CD4-positive, alpha-beta T cell (primary cell): ENCODE measurements at regions not wholly inside any gene's neighbourhood (a gene's known extent, or its start where the extent isn't known, plus 50 kb on each side); places are given as distances from the start of the nearest gene placed in this dataset.

Experiments
- ATAC-seq: fragments of 200-7000 bp; cut with Tn5 transposase; one replicate; pipeline ENCODE4 v1.10.0; 2022; ENCODE audit warnings: mild to moderate bottlenecking; ENCODE audit not compliant: poor library complexity
- CTCF ChIA-PET: fragments of 350-600 bp; sonication (Branson Sonifier 250); formaldehyde crosslinking; loops from one replicate; lab custom pipeline; 2021; ENCODE audit warnings: antibody characterized with exemption, inconsistent platforms; lab: Charles Lee
- POLR2A ChIA-PET: fragments of 350-600 bp; sonication (Branson Sonifier 250); formaldehyde crosslinking; loops from one replicate; lab custom pipeline; 2021; ENCODE audit warnings: antibody characterized with exemption, inconsistent platforms; lab: Charles Lee
- DNase-seq, 14 experiments: peaks; one replicate each; pipeline ENCODE4 v3.0.0-alpha.2; 2013 to 2020; ENCODE audit warnings: mixed read lengths in 2 of 14
- H3K27ac ChIP-seq, 2 donors: one replicate each; pipeline versions ENCODE4 v1.5.1 to v1.7.0; 2013; ENCODE audit warnings: low read length in 2 of 2, low read depth in 1 of 2, mild to moderate bottlenecking in 1 of 2
- H3K27me3 ChIP-seq, 2 experiments: 1 replicate in 1 of 2; 2 replicates in 1 of 2; pipeline versions ENCODE4 v1.6.1 to v1.7.0; 2013; ENCODE audit warnings: low read length in 2 of 2, control low read depth in 1 of 2, mild to moderate bottlenecking in 1 of 2, moderate library complexity in 1 of 2; ENCODE audit not compliant: insufficient read depth in 2 of 2, control insufficient read depth in 1 of 2
- H3K36me3 ChIP-seq: one replicate; pipeline ENCODE4 v1.6.1; 2013; ENCODE audit warnings: low read length, control low read depth; ENCODE audit not compliant: insufficient read depth
- H3K4me1 ChIP-seq: one replicate; pipeline ENCODE4 v1.6.1; 2013; ENCODE audit warnings: low read length, control low read depth; ENCODE audit not compliant: insufficient read depth
- H3K4me3 ChIP-seq: one replicate; pipeline ENCODE4 v1.5.1; 2013; ENCODE audit warnings: mild to moderate bottlenecking, low read length, moderate library complexity
- H3K9me3 ChIP-seq, 2 experiments: 1 replicate in 1 of 2; 2 replicates in 1 of 2; pipeline versions ENCODE4 v1.6.1 to v1.7.0; 2013; ENCODE audit warnings: low read length in 2 of 2, mild to moderate bottlenecking in 2 of 2, control low read depth in 1 of 2, moderate library complexity in 1 of 2; ENCODE audit not compliant: control insufficient read depth in 1 of 2, insufficient read depth in 1 of 2
- H3K27ac Mint-ChIP-seq: one replicate; pipeline ENCODE4 v1.8.0; 2020; ENCODE audit warnings: mixed read lengths
- H3K27me3 Mint-ChIP-seq: one replicate; pipeline ENCODE4 v1.8.0; 2021; ENCODE audit warnings: mixed read lengths
- H3K36me3 Mint-ChIP-seq: one replicate; pipeline ENCODE4 v1.8.0; 2021; ENCODE audit warnings: low read depth, mixed read lengths
- H3K4me1 Mint-ChIP-seq: one replicate; pipeline ENCODE4 v1.8.0; 2021; ENCODE audit warnings: low read depth, mixed read lengths
- H3K4me3 Mint-ChIP-seq: one replicate; pipeline ENCODE4 v1.8.0; 2020; ENCODE audit warnings: mild to moderate bottlenecking, mixed read lengths
- H3K9me3 Mint-ChIP-seq: one replicate; pipeline ENCODE4 v1.8.0; 2020; ENCODE audit warnings: mixed read lengths
- intact Hi-C, 2 experiments: fragments of 100-400 bp; cut with DNase I in 1 of 2; cut with micrococcal nuclease in 1 of 2; formaldehyde crosslinking; loops; one replicate each; pipeline versions ENCODE4 v1.15.1 to v1.9.0; 2023 to 2025; cut with DNase I, micrococcal nuclease
- TF ChIP-seq, protein P1 (sequence below): fragments of 200-600 bp; IDR thresholded peaks from one replicate; pipeline ENCODE4 v1.8.0; 2022; ENCODE audit warnings: antibody characterized with exemption, mild to moderate bottlenecking

GRCh38 chr6:81938991-81939732 lies 186.7 kb upstream of the TENT5A start:
- H3K4me3 ChIP-seq = no peak overlapping the region
- H3K9me3 ChIP-seq = no peaks in the 10 kb centered on the region
- no peak overlapping the region for H3K27ac ChIP-seq
- H3K4me1 ChIP-seq = no peaks in the 10 kb centered on the region
- H3K36me3 ChIP-seq = no peaks in the 10 kb centered on the region
- Mint-ChIP-seq H3K27ac (no peak overlapping the region), H3K36me3 (no peaks in the 10 kb centered on the region), H3K9me3 (no peaks in the 10 kb centered on the region), H3K4me1 (no peaks in the 10 kb centered on the region), H3K27me3 (no peaks in the 10 kb centered on the region), H3K4me3 (no peak overlapping the region)
- intact Hi-C loops = no loop called here
- TF ChIP-seq, protein P1, sequence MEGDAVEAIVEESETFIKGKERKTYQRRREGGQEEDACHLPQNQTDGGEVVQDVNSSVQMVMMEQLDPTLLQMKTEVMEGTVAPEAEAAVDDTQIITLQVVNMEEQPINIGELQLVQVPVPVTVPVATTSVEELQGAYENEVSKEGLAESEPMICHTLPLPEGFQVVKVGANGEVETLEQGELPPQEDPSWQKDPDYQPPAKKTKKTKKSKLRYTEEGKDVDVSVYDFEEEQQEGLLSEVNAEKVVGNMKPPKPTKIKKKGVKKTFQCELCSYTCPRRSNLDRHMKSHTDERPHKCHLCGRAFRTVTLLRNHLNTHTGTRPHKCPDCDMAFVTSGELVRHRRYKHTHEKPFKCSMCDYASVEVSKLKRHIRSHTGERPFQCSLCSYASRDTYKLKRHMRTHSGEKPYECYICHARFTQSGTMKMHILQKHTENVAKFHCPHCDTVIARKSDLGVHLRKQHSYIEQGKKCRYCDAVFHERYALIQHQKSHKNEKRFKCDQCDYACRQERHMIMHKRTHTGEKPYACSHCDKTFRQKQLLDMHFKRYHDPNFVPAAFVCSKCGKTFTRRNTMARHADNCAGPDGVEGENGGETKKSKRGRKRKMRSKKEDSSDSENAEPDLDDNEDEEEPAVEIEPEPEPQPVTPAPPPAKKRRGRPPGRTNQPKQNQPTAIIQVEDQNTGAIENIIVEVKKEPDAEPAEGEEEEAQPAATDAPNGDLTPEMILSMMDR = no peak
- DNase-seq = no peak
- POLR2A ChIA-PET = no interaction called here
- CTCF ChIA-PET = no interaction called here
- no peak for ATAC-seq
- no peaks in the 10 kb centered on the region for H3K27me3 ChIP-seq

GRCh38 chr6:81938014-81938856 lies 185.8 kb upstream of the TENT5A start:
- ChIA-PET CTCF (no interaction called here), POLR2A (no interaction called here)
- H3K27me3 ChIP-seq = no peaks in the 10 kb centered on the region
- Mint-ChIP-seq H3K36me3 (no peaks in the 10 kb centered on the region), H3K27me3 (no peaks in the 10 kb centered on the region), H3K4me3 (no peak overlapping the region), H3K9me3 (no peaks in the 10 kb centered on the region), H3K4me1 (no peaks in the 10 kb centered on the region), H3K27ac (no peak overlapping the region)
- H3K4me3 ChIP-seq = no peak overlapping the region
- H3K36me3 ChIP-seq = no peaks in the 10 kb centered on the region
- intact Hi-C loops = no loop called here
- DNase-seq = peak in 2 of 14 experiments; percentile 1 to 23
- H3K4me1 ChIP-seq = no peaks in the 10 kb centered on the region
- no peak overlapping the region for H3K27ac ChIP-seq
- no peaks in the 10 kb centered on the region for H3K9me3 ChIP-seq
- TF ChIP-seq, protein P1 = no peak
- no peak for ATAC-seq

GRCh38 chr6:81937296-81937937 lies 184.9 kb upstream of the TENT5A start:
- H3K27ac ChIP-seq = no peak overlapping the region
- Mint-ChIP-seq H3K9me3 (no peaks in the 10 kb centered on the region), H3K27me3 (no peaks in the 10 kb centered on the region), H3K36me3 (no peaks in the 10 kb centered on the region), H3K27ac (no peak overlapping the region), H3K4me3 (no peak overlapping the region), H3K4me1 (no peaks in the 10 kb centered on the region)
- no peaks in the 10 kb centered on the region for H3K4me1 ChIP-seq
- DNase-seq (no peak), ATAC-seq (no peak)
- CTCF ChIA-PET = no interaction called here
- no peaks in the 10 kb centered on the region for H3K9me3 ChIP-seq
- H3K27me3 ChIP-seq = no peaks in the 10 kb centered on the region
- TF ChIP-seq, protein P1 = no peak
- no peak overlapping the region for H3K4me3 ChIP-seq
- H3K36me3 ChIP-seq = no peaks in the 10 kb centered on the region
- POLR2A ChIA-PET = no interaction called here
- intact Hi-C loops = no loop called here
